Left lung (tissue), 4 donors: ENCODE measurements at regions not wholly inside any gene's neighbourhood (a gene's known extent, or its start where the extent isn't known, plus 50 kb on each side); places are given as distances from the start of the nearest gene placed in this dataset.
"Not testable (repeated sequence)": the region's sequence is repeated elsewhere in the genome, so short reads cannot be mapped to it uniquely, and the experiment has no call there.

Experiments used
- ATAC-seq: fragments of 200-7000 bp; cut with Tn5 transposase; one replicate; pipeline ENCODE4 v1.9.1; 2020; ENCODE audit warnings: moderate library complexity
- DNase-seq, 4 donors: peaks; one replicate each; pipeline ENCODE4 v3.0.0-alpha.2; 2013 to 2020
- H3K27ac ChIP-seq, 2 donors: fragments of 200-600 bp; sonication (generic) in 1 of 2; one replicate each; pipeline versions ENCODE4 v1.5.0 to v1.8.0; 2020 to 2021
- H3K27me3 ChIP-seq, 2 donors: fragments of 200-600 bp; sonication (generic) in 1 of 2; one replicate each; pipeline versions ENCODE4 v1.5.0 to v1.8.0; 2020 to 2021
- H3K36me3 ChIP-seq, 2 donors: fragments of 200-600 bp; sonication (generic) in 1 of 2; one replicate each; pipeline versions ENCODE4 v1.5.0 to v1.8.0; 2020 to 2021
- H3K4me1 ChIP-seq, 2 donors: fragments of 200-600 bp; one replicate each; pipeline ENCODE4 v1.8.0; 2021
- H3K4me3 ChIP-seq, 2 donors: fragments of 200-600 bp; sonication (generic) in 1 of 2; one replicate each; pipeline versions ENCODE4 v1.5.0 to v1.8.0; 2020 to 2021; ENCODE audit warnings: mild to moderate bottlenecking in 1 of 2
- H3K9me3 ChIP-seq, 2 donors: fragments of 200-600 bp; sonication (generic) in 1 of 2; one replicate each; pipeline versions ENCODE4 v1.5.0 to v1.8.0; 2020 to 2021
- intact Hi-C, 2 donors: fragments of 100-400 bp; cut with DNase I; formaldehyde crosslinking; loops; one replicate each; pipeline versions ENCODE4 v1.11.2 to v1.14.2; 2022
- TF ChIP-seq, protein P1 (sequence below), 2 donors: fragments of 200-600 bp; sonication (generic) in 1 of 2; IDR thresholded peaks; one replicate each; pipeline versions ENCODE4 v1.5.0 to v1.8.0; 2021; ENCODE audit warnings: antibody characterized with exemption in 2 of 2
- donor health status: DM: no; HTN: yes; CAD: no.
- donor health status: DM: no; HTN: no; CAD: no.

DNA sequence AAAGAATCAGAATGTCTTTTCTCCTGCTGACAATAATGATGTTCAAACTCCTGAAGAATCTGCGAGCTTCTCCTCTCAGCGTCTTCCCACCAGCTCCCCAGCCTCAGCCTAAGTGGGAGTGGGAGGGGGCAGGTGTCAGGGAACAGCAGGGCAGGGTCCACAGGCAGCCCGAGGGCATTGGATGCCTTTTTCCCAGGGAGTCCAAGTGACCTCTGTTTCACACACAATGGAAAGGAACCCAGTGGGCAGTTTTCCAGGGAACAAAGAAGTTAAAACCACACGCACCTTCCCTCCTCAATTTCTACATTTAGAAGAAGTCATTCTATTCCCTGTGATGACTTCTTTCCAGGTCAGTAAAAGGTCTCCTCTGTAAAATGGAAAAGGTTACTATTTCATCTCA is 278.5 kb downstream of the PARM1 start:
- Histone ChIP-seq H3K27me3 (no peaks in the 10 kb centered on the region), H3K4me1 (no peaks in the 10 kb centered on the region), H3K4me3 (no peak overlapping the region), H3K9me3 (peaks cover 0 to 3% of the 10 kb centered on the region in 2 donors), H3K36me3 (no peaks in the 10 kb centered on the region), H3K27ac (no peak overlapping the region)
- no peak for DNase-seq
- TF ChIP-seq, protein P1, sequence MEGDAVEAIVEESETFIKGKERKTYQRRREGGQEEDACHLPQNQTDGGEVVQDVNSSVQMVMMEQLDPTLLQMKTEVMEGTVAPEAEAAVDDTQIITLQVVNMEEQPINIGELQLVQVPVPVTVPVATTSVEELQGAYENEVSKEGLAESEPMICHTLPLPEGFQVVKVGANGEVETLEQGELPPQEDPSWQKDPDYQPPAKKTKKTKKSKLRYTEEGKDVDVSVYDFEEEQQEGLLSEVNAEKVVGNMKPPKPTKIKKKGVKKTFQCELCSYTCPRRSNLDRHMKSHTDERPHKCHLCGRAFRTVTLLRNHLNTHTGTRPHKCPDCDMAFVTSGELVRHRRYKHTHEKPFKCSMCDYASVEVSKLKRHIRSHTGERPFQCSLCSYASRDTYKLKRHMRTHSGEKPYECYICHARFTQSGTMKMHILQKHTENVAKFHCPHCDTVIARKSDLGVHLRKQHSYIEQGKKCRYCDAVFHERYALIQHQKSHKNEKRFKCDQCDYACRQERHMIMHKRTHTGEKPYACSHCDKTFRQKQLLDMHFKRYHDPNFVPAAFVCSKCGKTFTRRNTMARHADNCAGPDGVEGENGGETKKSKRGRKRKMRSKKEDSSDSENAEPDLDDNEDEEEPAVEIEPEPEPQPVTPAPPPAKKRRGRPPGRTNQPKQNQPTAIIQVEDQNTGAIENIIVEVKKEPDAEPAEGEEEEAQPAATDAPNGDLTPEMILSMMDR (IDR thresholded peaks at IDR 0.05): no peak
- intact Hi-C loops: no loop called here
- no peak for ATAC-seq

- TF ChIP-seq, protein P1 (IDR thresholded peaks at IDR 0.05): no peak
- no peak overlapping the region for H3K27ac ChIP-seq
- no peaks in the 10 kb centered on the region for H3K4me1 ChIP-seq
- ATAC-seq: no peak
- no peak for DNase-seq
- H3K9me3 ChIP-seq: no peaks in the 10 kb centered on the region
- intact Hi-C loops: no loop called here
- no peaks in the 10 kb centered on the region for H3K27me3 ChIP-seq
- no peak overlapping the region for H3K4me3 ChIP-seq
- H3K36me3 ChIP-seq: no peaks in the 10 kb centered on the region
Observed at GRCh38 chr4:75207902-75208301, 275.0 kb downstream of the PARM1 start.

DNA sequence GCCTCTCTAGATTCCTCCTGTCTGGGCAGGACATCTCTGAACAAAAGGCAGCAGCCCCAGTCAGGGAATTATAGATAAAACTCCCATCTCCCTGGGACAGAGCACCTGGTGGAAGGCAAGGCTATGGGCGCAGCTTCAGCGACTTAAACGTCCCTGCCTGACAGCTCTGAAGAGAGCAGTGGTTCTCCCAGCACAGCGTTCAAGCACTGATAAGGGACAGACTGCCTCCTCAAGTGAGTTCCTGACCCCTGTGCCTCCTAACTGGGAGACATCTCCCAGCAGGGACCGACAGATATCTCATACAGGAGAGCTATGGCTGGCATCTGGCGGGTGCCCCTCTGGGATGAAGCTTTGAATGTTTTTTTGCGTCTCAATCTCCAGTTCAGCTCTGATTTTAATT is 262.2 kb downstream of the PARM1 start:
- intact Hi-C loops: no loop called here

GRCh38 chr4:75194180-75194579 is 261.3 kb downstream of the PARM1 start:
- TF ChIP-seq, protein P1 (IDR thresholded peaks at IDR 0.05): no peak
- intact Hi-C loops: no loop called here
- H3K27ac ChIP-seq: no peak overlapping the region

More for the DNA sequence above, 262.2 kb downstream of the PARM1 start:
- TF ChIP-seq, protein P1 (IDR thresholded peaks at IDR 0.05): no peak
- ATAC-seq: no peak
- Histone ChIP-seq H3K27ac (no peak overlapping the region), H3K4me1 (no peaks in the 10 kb centered on the region), H3K27me3 (no peaks in the 10 kb centered on the region), H3K4me3 (no peak overlapping the region), H3K36me3 (no peaks in the 10 kb centered on the region), H3K9me3 (peaks cover 0 to 20% of the 10 kb centered on the region in 2 donors)
- DNase-seq: no peak

DNA sequence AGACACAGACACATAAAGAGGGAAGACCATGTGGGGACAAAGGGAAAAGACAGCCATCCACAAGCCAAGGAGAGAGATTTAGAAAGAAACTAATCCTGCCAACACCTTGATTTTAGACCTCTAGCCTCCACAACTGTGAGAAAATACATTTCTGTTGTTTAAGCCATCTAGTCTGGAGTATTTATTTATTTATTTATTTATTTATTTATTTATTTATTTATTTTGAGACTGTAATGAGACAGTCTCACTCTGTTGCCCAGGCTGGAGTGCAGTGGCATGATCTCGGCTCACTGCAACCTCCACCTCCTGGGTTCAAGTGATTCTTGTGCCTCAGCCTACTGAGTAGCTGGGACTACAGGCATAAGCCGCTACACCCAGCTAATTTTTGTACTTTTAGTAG is 259.3 kb downstream of the PARM1 start:
- not testable (repeated sequence) for H3K4me3 ChIP-seq

More at GRCh38 chr4:75194180-75194579, 261.3 kb downstream of the PARM1 start:
- H3K36me3 ChIP-seq: no peaks in the 10 kb centered on the region
- no peak overlapping the region for H3K4me3 ChIP-seq
- no peak for ATAC-seq
- H3K4me1 ChIP-seq: no peaks in the 10 kb centered on the region
- no peaks in the 10 kb centered on the region for H3K27me3 ChIP-seq
- peaks cover 0 to 20% of the 10 kb centered on the region in 2 donors for H3K9me3 ChIP-seq
- DNase-seq: peak in 1 of 4 donors; percentile 63

GRCh38 chr4:75189711-75190335 is 256.9 kb downstream of the PARM1 start:
- H3K9me3 ChIP-seq: no peaks in the 10 kb centered on the region
- H3K27ac ChIP-seq: no peak overlapping the region
- ATAC-seq (no peak), DNase-seq (no peak)
- TF ChIP-seq, protein P1 (IDR thresholded peaks at IDR 0.05): no peak
- H3K27me3 ChIP-seq: no peaks in the 10 kb centered on the region
- H3K4me1 ChIP-seq: no peaks in the 10 kb centered on the region
- intact Hi-C loops: no loop called here
- no peak overlapping the region for H3K4me3 ChIP-seq
- H3K36me3 ChIP-seq: no peaks in the 10 kb centered on the region

More for the DNA sequence above, 259.3 kb downstream of the PARM1 start:
- H3K36me3 ChIP-seq, intact Hi-C loops, ATAC-seq, H3K27me3 ChIP-seq, H3K9me3 ChIP-seq, H3K27ac ChIP-seq, DNase-seq, H3K4me1 ChIP-seq: not testable (repeated sequence)
